ENCODE measurements at regions not wholly inside any gene's neighbourhood (a gene's known extent, or its start where the extent isn't known, plus 50 kb on each side); places are given as distances from the start of the nearest gene placed in this dataset.

GRCh38 chr9:759983-760736, 81.3 kb upstream of the DMRT1 start:
- Histone ChIP-seq H3K4me3 (ENCODE audit: low read depth in 1 of 3, low read length in 3 of 3) (no peak overlapping the region), H3K9me3 (ENCODE audit: control insufficient read depth in 4 of 4, low read length in 3 of 4) (no peaks in the 10 kb centered on the region), H3K36me3 (ENCODE audit: control insufficient read depth in 4 of 4, insufficient read depth in 3 of 4, low read depth in 1 of 4, low read length in 3 of 4) (no peaks in the 10 kb centered on the region), H3K4me1 (ENCODE audit: control insufficient read depth in 4 of 4, insufficient read depth in 4 of 4, low read length in 3 of 4) (peaks cover 0 to 7% (median 1%) of the 10 kb centered on the region in 4 donors), H3K27me3 (ENCODE audit: control insufficient read depth in 4 of 4, insufficient read depth in 4 of 4, low read length in 3 of 4) (no peaks in the 10 kb centered on the region), H3K27ac (ENCODE audit: low read depth in 1 of 2, low read length in 2 of 2) (no peak overlapping the region), H3K9ac (ENCODE audit: low read depth in 1 of 2, low read length in 2 of 2) (no peak overlapping the region)
- TF ChIP-seq JUND (IDR thresholded peaks at IDR 0.05) (no peak), ATF3 (IDR thresholded peaks at IDR 0.05) (no peak), HNF4A (conservative IDR thresholded peaks at IDR 0.05) (no peak), FOXA1 (IDR thresholded peaks at IDR 0.05) (no peak), REST (IDR thresholded peaks at IDR 0.05) (no peak), TAF1 (conservative IDR thresholded peaks at IDR 0.05) (no peak), SP1 (IDR thresholded peaks at IDR 0.05) (no peak), ZBTB33 (IDR thresholded peaks at IDR 0.05) (no peak), CTCF (IDR thresholded peaks at IDR 0.05; ENCODE audit: low read depth, low read length, missing input control) (no peak), GABPA (IDR thresholded peaks at IDR 0.05 in 1 of 2, conservative IDR thresholded peaks at IDR 0.05 in 1 of 2) (no peak), RAD21 (IDR thresholded peaks at IDR 0.05) (no peak), MAX (IDR thresholded peaks at IDR 0.05) (no peak), YY1 (IDR thresholded peaks at IDR 0.05) (no peak), HNF4G (IDR thresholded peaks at IDR 0.05) (no peak), NR2F2 (IDR thresholded peaks at IDR 0.05) (no peak), RXRA (IDR thresholded peaks at IDR 0.05) (no peak)
- 94% methylated on average over 10 of the region's 10 CpGs for WGBS
- DNase-seq (ENCODE audit: low spot score): no peak
